GM12878 (cell line): ENCODE measurements at regions not wholly inside any gene's neighbourhood (a gene's known extent, or its start where the extent isn't known, plus 50 kb on each side); places are given as distances from the start of the nearest gene placed in this dataset.

ENCODE experiments used
- RUNX3 ChIP-seq: IDR thresholded peaks from 2 replicates; pipeline ENCODE4 v1.6.1; 2012; ENCODE audit warnings: low read length, inconsistent platforms
- SUPT20H ChIP-seq: IDR thresholded peaks from 2 replicates; pipeline ENCODE4 v1.6.1; 2011; ENCODE audit warnings: low read depth, mild to moderate bottlenecking, low read length, moderate library complexity, borderline replicate concordance; ENCODE audit not compliant: control insufficient read depth
- SUZ12 ChIP-seq: fragments of 200-600 bp; sonication (generic); IDR thresholded peaks from one replicate; pipeline ENCODE4 v1.6.1; 2018; ENCODE audit warnings: antibody characterized with exemption, mild to moderate bottlenecking; ENCODE audit not compliant: unreplicated experiment
- TF ChIP-seq, protein P1 (sequence below), 3 experiments: IDR thresholded peaks in 2 of 3; conservative IDR thresholded peaks in 1 of 3; 2 replicates each; pipeline ENCODE4 v1.5.1; 2011; ENCODE audit warnings: low read depth in 3 of 3, low read length in 3 of 3, mild to moderate bottlenecking in 3 of 3, control low read depth in 2 of 3, moderate library complexity in 2 of 3, inconsistent platforms in 1 of 3, mixed read lengths in 1 of 3; ENCODE audit not compliant: control insufficient read depth in 2 of 3, insufficient read depth in 1 of 3; ENCODE audit errors: extremely low read depth in 1 of 3

DNA sequence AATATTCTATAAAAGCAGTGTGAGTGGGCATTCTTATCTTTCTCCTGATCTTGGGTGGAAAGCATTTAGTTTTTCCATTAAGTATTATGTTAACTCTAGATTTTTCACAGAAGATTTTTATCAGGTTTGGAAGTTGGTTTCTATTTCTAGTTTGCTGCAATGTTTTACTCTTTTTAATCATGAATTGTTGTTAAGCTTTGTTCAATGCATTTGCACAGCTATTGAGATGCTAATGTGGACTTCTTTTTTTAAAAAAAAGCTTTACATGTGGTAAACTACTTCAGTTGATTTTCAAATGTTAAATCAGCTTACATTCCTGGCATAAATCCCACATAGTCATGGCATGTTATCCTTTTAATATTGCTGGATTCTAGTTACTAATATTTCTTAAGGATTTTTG lies 363.6 kb upstream of the NRP1 start:
- TF ChIP-seq SUPT20H (no peak), SUZ12 (no peak), RUNX3 (no peak)
- TF ChIP-seq, protein P1, sequence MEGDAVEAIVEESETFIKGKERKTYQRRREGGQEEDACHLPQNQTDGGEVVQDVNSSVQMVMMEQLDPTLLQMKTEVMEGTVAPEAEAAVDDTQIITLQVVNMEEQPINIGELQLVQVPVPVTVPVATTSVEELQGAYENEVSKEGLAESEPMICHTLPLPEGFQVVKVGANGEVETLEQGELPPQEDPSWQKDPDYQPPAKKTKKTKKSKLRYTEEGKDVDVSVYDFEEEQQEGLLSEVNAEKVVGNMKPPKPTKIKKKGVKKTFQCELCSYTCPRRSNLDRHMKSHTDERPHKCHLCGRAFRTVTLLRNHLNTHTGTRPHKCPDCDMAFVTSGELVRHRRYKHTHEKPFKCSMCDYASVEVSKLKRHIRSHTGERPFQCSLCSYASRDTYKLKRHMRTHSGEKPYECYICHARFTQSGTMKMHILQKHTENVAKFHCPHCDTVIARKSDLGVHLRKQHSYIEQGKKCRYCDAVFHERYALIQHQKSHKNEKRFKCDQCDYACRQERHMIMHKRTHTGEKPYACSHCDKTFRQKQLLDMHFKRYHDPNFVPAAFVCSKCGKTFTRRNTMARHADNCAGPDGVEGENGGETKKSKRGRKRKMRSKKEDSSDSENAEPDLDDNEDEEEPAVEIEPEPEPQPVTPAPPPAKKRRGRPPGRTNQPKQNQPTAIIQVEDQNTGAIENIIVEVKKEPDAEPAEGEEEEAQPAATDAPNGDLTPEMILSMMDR (IDR thresholded peaks at IDR 0.05 in 2 of 3, conservative IDR thresholded peaks at IDR 0.05 in 1 of 3; ENCODE audit: control insufficient read depth in 2 of 3, extremely low read depth in 1 of 3, insufficient read depth in 1 of 3, low read depth in 3 of 3, low read length in 3 of 3), result no peak
